ENCODE measurements at regions not wholly inside any gene's neighbourhood (a gene's known extent, or its start where the extent isn't known, plus 50 kb on each side); places are given as distances from the start of the nearest gene placed in this dataset.
"Not testable (repeated sequence)": the region's sequence is repeated elsewhere in the genome, so short reads cannot be mapped to it uniquely, and the experiment has no call there.

- no peak for DNase-seq (ENCODE audit: low read depth)
Observed at GRCh38 chr11:87536565-87536964, 498.8 kb downstream of the TMEM135 start.

GRCh38 chr11:87536016-87536415, 498.3 kb downstream of the TMEM135 start:
- DNase-seq (ENCODE audit: low read depth), result no peak

- no peak for DNase-seq (ENCODE audit: low read depth)
Observed at GRCh38 chr11:87535513-87535912, 497.8 kb downstream of the TMEM135 start.

DNA sequence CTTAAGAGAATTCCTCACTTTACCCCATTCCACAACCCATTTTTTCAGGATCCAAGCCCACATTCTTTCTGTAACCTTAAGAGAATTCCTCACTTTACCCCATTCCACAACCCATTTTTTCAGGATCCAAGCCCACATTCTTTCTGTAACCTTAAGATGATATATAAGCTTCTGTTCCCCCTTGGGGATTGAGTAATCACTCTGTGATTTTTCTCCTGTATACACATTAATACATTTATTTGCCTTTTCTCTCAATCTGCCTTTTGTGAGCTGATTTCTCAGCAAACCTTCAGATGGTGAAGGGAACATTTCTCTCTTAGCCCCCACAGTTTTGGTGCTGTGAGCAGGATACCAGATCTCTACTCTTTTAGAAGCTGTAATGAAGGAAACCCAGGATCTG, 494.1 kb downstream of the TMEM135 start:
- DNase-seq (ENCODE audit: low read depth), result not testable (repeated sequence)

GRCh38 chr11:87529486-87529885, 491.8 kb downstream of the TMEM135 start:
- DNase-seq (ENCODE audit: low read depth), result no peak

DNA sequence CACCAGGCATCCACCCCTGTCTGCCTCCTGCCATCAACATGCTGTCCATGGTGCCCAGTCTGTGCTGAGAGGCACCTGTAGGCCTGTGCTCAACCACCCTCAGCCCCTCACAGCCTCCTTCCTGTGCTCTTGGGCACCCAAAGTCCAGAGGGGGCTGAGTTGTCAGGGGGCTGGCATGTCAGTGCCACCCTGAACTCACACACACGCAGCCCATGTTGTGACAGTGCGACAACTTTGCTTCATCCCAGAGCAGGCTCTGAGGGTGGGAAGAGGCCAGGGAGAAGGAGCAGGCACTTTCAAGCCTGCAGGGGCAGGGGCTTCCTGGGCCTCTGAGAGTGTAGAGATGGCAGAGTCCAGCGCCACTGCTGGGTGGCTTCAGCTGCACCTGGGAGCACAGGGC, 491.0 kb downstream of the TMEM135 start:
- no peak for DNase-seq (ENCODE audit: low read depth)

- no peak for DNase-seq (ENCODE audit: low read depth)
Observed at GRCh38 chr11:87523276-87523675, 485.5 kb downstream of the TMEM135 start.

GRCh38 chr11:87518266-87518665, 480.5 kb downstream of the TMEM135 start:
- no peak for DNase-seq (ENCODE audit: low read depth)

- DNase-seq (ENCODE audit: low read depth), result no peak
Observed at GRCh38 chr11:87517351-87517750, 479.6 kb downstream of the TMEM135 start.

GRCh38 chr11:87507722-87508121, 470.0 kb downstream of the TMEM135 start:
- not testable (repeated sequence) for DNase-seq (ENCODE audit: low read depth)

- not testable (repeated sequence) for DNase-seq (ENCODE audit: low read depth)
Observed at GRCh38 chr11:87506946-87507345, 469.2 kb downstream of the TMEM135 start.

- DNase-seq (ENCODE audit: low read depth), result no peak
Observed at GRCh38 chr11:87501388-87501787, 463.7 kb downstream of the TMEM135 start.

GRCh38 chr11:87494936-87495335, 457.2 kb downstream of the TMEM135 start:
- DNase-seq (ENCODE audit: low read depth), result not testable (repeated sequence)

DNA sequence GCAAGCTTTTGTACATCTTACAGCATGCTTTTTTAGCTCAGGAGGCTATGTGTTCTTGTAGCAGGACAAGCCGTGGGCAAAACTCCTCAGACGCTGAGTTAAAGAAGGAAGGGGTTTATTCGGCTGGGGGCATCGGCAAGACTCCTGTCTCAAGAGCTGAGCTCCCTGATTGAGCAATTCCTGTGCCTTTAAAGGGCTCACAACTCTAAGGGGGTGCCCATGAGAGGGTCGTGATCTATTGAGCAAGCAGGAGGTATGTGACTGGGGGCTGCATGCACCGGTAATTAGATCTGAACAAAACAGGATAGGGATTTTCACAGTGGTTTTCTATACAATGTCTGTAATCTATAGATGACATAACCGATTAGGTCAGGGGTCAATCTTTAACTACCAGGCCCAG, 456.3 kb downstream of the TMEM135 start:
- DNase-seq (ENCODE audit: low read depth), result not testable (repeated sequence)

GRCh38 chr11:87493516-87493915, 455.8 kb downstream of the TMEM135 start:
- no peak for DNase-seq (ENCODE audit: low read depth)

DNA sequence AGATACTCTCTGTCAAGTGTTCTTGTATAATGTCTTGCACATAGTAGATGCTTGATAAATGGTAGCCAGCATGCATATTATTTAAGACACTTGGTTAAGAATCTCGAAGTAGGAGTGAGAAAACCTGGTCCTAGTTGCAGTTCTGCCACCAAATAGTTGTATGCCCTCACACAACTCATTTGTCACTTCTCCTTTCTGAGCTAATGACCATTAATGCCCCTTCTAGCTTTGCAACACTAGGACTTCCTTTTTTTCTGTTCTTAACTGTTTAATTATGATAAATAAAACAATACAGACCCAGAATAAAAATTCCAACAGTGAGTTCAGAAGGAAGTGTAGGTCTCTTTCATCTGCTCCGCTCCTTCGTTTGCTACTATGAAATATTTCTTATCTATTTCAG, 453.6 kb downstream of the TMEM135 start:
- no peak for DNase-seq (ENCODE audit: low read depth)

- DNase-seq (ENCODE audit: low read depth), result no peak
Observed at GRCh38 chr11:87490671-87491070, 452.9 kb downstream of the TMEM135 start.

GRCh38 chr11:87484566-87484965, 446.8 kb downstream of the TMEM135 start:
- DNase-seq (ENCODE audit: low read depth), result no peak

DNA sequence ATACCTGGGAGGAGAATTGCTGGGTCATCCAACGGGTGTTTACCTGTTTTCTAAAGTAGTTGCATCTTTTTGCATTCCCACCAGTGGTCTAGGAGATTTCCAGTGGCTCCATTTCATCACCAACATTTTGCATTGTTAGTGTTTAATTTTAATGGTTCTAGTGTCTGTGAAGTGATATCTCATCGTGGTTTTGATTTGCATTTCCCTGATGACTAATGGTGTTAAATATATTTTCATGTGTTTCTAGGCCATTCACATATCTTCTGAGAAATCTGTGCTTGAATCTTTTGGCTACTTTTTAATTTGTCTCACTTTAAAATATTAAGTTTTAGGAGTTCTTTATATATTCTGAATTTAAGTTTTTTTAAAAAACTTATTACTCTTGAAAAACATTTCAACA, 439.6 kb downstream of the TMEM135 start:
- no peak for DNase-seq (ENCODE audit: low read depth)

DNA sequence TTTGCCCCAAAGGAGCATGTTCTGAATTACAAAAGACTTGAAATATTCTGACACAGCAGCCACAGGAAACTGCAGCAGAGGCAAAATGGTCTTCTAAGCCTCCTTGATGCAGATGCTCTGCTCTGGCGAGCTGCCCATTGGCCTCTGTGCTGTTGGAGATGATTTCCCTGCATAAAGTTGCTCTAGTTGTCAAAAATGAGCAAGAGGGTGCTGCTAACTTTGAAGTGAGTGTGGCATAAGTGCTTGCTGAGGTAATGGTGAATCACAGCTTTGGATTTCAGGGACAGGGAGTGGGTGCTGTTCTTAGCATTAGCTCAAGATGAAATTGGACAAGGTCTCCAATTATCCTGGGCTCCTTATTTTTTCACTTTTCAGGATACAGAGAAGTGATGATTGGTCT, 435.4 kb downstream of the TMEM135 start:
- no peak for DNase-seq (ENCODE audit: low read depth)

- DNase-seq (ENCODE audit: low read depth), result no peak
Observed at GRCh38 chr11:87466223-87466622, 428.5 kb downstream of the TMEM135 start.

DNA sequence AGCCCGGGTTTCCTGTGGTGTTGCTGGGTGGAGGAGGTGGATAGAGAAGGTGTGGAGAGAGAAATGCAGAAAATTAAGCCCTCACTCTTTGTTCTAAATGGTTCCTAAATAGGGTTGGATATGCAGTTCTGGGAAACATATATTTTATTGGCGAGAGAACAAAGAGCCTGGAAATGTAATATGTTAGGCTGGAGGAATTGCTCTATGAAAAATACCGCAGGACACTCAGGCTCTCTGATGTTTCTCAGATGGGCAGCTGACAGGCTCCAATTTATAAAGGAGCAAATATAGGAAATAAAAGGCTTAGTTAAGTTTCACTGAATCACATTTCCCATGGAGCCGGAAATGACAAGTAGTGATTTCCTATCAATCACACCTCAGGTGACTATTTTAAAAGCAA, 428.0 kb downstream of the TMEM135 start:
- DNase-seq (ENCODE audit: low read depth), result no peak

- DNase-seq (ENCODE audit: low read depth), result no peak
Observed at GRCh38 chr11:87463486-87464102, 425.9 kb downstream of the TMEM135 start.

DNA sequence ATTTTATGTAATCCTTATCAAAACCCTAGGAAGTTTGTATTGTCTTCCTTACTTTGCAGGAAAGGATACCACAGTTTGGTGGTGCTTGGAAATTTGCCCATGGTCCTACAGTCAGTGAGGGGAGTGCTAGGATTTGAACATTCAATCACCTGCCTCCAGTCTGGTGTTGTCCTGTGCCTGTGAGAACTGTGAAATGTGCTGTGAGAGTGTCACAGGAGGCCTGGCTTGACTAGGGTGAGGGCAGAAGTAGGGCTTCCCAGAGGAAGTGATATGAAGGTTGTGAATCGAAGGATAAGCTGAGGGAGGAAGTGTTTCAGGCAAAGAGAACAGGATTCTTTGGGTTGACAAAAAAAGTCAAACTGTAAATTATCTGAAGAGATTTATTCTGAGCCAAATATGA, 424.4 kb downstream of the TMEM135 start:
- DNase-seq (ENCODE audit: low read depth), result no peak

All from activated T-cell treated with anti-CD3 and anti-CD28 coated beads for 48 hours (primary cell).